ENCODE measurements at regions not wholly inside any gene's neighbourhood (a gene's known extent, or its start where the extent isn't known, plus 50 kb on each side); places are given as distances from the start of the nearest gene placed in this dataset.

GRCh38 chr11:95541715-95542114 lies 247.9 kb downstream of the FAM76B start:
- no peak for TF ChIP-seq CEBPB (IDR thresholded peaks at IDR 0.05)

- TF ChIP-seq TCF12 (IDR thresholded peaks at IDR 0.05; ENCODE audit: low read depth) (no peak), FOXM1 (IDR thresholded peaks at IDR 0.05; ENCODE audit: borderline replicate concordance, low read depth) (no peak)
Observed at GRCh38 chr11:95536047-95536690, 253.4 kb downstream of the FAM76B start.

- TF ChIP-seq ZBTB7A (IDR thresholded peaks at IDR 0.05; ENCODE audit: low read depth), result no peak
- TF ChIP-seq EGR1 (IDR thresholded peaks at IDR 0.05), result no peak
- TF ChIP-seq YY1 (IDR thresholded peaks at IDR 0.05; ENCODE audit: low read depth), result no peak
- no peak for TF ChIP-seq TAF1 (IDR thresholded peaks at IDR 0.05; ENCODE audit: low read depth)
- TF ChIP-seq RAD21 (IDR thresholded peaks at IDR 0.05; ENCODE audit: low read depth), result no peak
- no peak for TF ChIP-seq MAX (IDR thresholded peaks at IDR 0.05)
- TF ChIP-seq EP300 (IDR thresholded peaks at IDR 0.05; ENCODE audit: borderline replicate concordance), result no peak
- no peak for TF ChIP-seq NFIC (IDR thresholded peaks at IDR 0.05)
- TF ChIP-seq CEBPB (IDR thresholded peaks at IDR 0.05), result no peak
- no peak for TF ChIP-seq FOXM1 (IDR thresholded peaks at IDR 0.05; ENCODE audit: borderline replicate concordance, low read depth)
- no peak for TF ChIP-seq TEAD4 (IDR thresholded peaks at IDR 0.05)
- no peak for TF ChIP-seq CREB1 (IDR thresholded peaks at IDR 0.05; ENCODE audit: low read depth)
- no peak for TF ChIP-seq REST (IDR thresholded peaks at IDR 0.05; ENCODE audit: low read depth)
- no peak for TF ChIP-seq USF1 (IDR thresholded peaks at IDR 0.05)
- no peak for TF ChIP-seq TCF12 (IDR thresholded peaks at IDR 0.05; ENCODE audit: low read depth)
Observed at GRCh38 chr11:95534809-95535208, 254.8 kb downstream of the FAM76B start.

GRCh38 chr11:95534226-95534625 lies 255.4 kb downstream of the FAM76B start:
- TF ChIP-seq TAF1 (IDR thresholded peaks at IDR 0.05; ENCODE audit: low read depth) (no peak), USF1 (IDR thresholded peaks at IDR 0.05) (no peak), EGR1 (IDR thresholded peaks at IDR 0.05) (no peak), REST (IDR thresholded peaks at IDR 0.05; ENCODE audit: low read depth) (no peak), MAX (IDR thresholded peaks at IDR 0.05) (no peak), TCF12 (IDR thresholded peaks at IDR 0.05; ENCODE audit: low read depth) (no peak), NFIC (IDR thresholded peaks at IDR 0.05) (no peak), RAD21 (IDR thresholded peaks at IDR 0.05; ENCODE audit: low read depth) (no peak), TEAD4 (IDR thresholded peaks at IDR 0.05) (no peak), EP300 (IDR thresholded peaks at IDR 0.05; ENCODE audit: borderline replicate concordance) (no peak)

GRCh38 chr11:95531116-95531515 lies 258.5 kb downstream of the FAM76B start:
- TF ChIP-seq NFIC (IDR thresholded peaks at IDR 0.05) (no peak), MAX (IDR thresholded peaks at IDR 0.05) (no peak), TCF12 (IDR thresholded peaks at IDR 0.05; ENCODE audit: low read depth) (no peak), CEBPB (IDR thresholded peaks at IDR 0.05) (no peak), EGR1 (IDR thresholded peaks at IDR 0.05) (no peak), FOXM1 (IDR thresholded peaks at IDR 0.05; ENCODE audit: borderline replicate concordance, low read depth) (no peak), RAD21 (IDR thresholded peaks at IDR 0.05; ENCODE audit: low read depth) (no peak), REST (IDR thresholded peaks at IDR 0.05; ENCODE audit: low read depth) (no peak), TAF1 (IDR thresholded peaks at IDR 0.05; ENCODE audit: low read depth) (no peak), TEAD4 (IDR thresholded peaks at IDR 0.05) (no peak), USF1 (IDR thresholded peaks at IDR 0.05) (no peak), CREB1 (IDR thresholded peaks at IDR 0.05; ENCODE audit: low read depth) (no peak), ZBTB7A (IDR thresholded peaks at IDR 0.05; ENCODE audit: low read depth) (no peak), YY1 (IDR thresholded peaks at IDR 0.05; ENCODE audit: low read depth) (no peak), EP300 (IDR thresholded peaks at IDR 0.05; ENCODE audit: borderline replicate concordance) (no peak)
